ENCODE measurements at regions not wholly inside any gene's neighbourhood (a gene's known extent, or its start where the extent isn't known, plus 50 kb on each side); places are given as distances from the start of the nearest gene placed in this dataset.
"Not testable (repeated sequence)": the region's sequence is repeated elsewhere in the genome, so short reads cannot be mapped to it uniquely, and the experiment has no call there.

GRCh38 chr3:193155044-193155781, 85.8 kb upstream of the PLAAT1 start:
- TF ChIP-seq CTCF (IDR thresholded peaks at IDR 0.05; ENCODE audit: insufficient read depth, low read depth, low read length); EZH2 (IDR thresholded peaks at IDR 0.05; ENCODE audit: insufficient read depth, low read length): not testable (repeated sequence)

Measured in astrocyte (in vitro differentiated cells and primary cell).